ENCODE measurements at regions not wholly inside any gene's neighbourhood (a gene's known extent, or its start where the extent isn't known, plus 50 kb on each side); places are given as distances from the start of the nearest gene placed in this dataset.

GRCh38 chr6:12224251-12224650, 65.9 kb upstream of the EDN1 start:
- no peak overlapping the region for H3K23ac ChIP-seq (ENCODE audit: insufficient read length, low read depth, low read length)
- H3K79me1 ChIP-seq (ENCODE audit: insufficient read depth, low read depth, low read length, poor library complexity, severe bottlenecking), result no peaks in the 10 kb centered on the region
- no peak overlapping the region for H3K4me2 ChIP-seq (ENCODE audit: insufficient read depth, insufficient read length, low read length)
- Mint-ChIP-seq H3K27me3 (ENCODE audit: low read depth) (no peaks in the 10 kb centered on the region), H3K36me3 (ENCODE audit: insufficient read depth in 1 of 3, low read depth in 3 of 3) (no peaks in the 10 kb centered on the region), H3K4me3 (no peak overlapping the region), H3K4me1 (peaks cover 4 to 15% of the 10 kb centered on the region in 2 experiments; a peak in 3 of 4 replicates), H3K27ac (no peak overlapping the region), H3K9me3 (no peaks in the 10 kb centered on the region)
- no peak overlapping the region for H2BK20ac ChIP-seq (ENCODE audit: low read depth, low read length, poor library complexity, severe bottlenecking)
- H4K20me1 ChIP-seq (ENCODE audit: control insufficient read depth, insufficient read depth, insufficient read length), result no peaks in the 10 kb centered on the region
- H3T11ph ChIP-seq (ENCODE audit: low read length), result no peak overlapping the region
- H4K91ac ChIP-seq (ENCODE audit: insufficient read length, low read depth, low read length), result no peak overlapping the region
- H2BK120ac ChIP-seq (ENCODE audit: low read depth, low read length, poor library complexity, severe bottlenecking), result no peak overlapping the region
- H3K27ac ChIP-seq (ENCODE audit: insufficient read length, low read depth, low read length), result no peak overlapping the region
- no CpG with 5 or more reads among the region's 2 CpGs for WGBS (ENCODE audit: extremely low coverage, insufficient read length, low lambda C conversion rate)
- H2BK12ac ChIP-seq (ENCODE audit: insufficient read length, low read depth, low read length), result no peak overlapping the region
- no peaks in the 10 kb centered on the region for H3K79me2 ChIP-seq (ENCODE audit: insufficient read depth, low read length)
- no peak overlapping the region for H4K8ac ChIP-seq (replicated peaks; ENCODE audit: insufficient read length, low read depth, low read length)
- H4K5ac ChIP-seq (ENCODE audit: insufficient read length, low read depth, low read length), result no peak overlapping the region
- H2BK15ac ChIP-seq (ENCODE audit: low read depth, low read length), result no peak overlapping the region
- DNase-seq, result no peak
- no peaks in the 10 kb centered on the region for H3K23me2 ChIP-seq (ENCODE audit: insufficient read length, low read depth, low read length, poor library complexity, severe bottlenecking)
- TF ChIP-seq, protein P1, sequence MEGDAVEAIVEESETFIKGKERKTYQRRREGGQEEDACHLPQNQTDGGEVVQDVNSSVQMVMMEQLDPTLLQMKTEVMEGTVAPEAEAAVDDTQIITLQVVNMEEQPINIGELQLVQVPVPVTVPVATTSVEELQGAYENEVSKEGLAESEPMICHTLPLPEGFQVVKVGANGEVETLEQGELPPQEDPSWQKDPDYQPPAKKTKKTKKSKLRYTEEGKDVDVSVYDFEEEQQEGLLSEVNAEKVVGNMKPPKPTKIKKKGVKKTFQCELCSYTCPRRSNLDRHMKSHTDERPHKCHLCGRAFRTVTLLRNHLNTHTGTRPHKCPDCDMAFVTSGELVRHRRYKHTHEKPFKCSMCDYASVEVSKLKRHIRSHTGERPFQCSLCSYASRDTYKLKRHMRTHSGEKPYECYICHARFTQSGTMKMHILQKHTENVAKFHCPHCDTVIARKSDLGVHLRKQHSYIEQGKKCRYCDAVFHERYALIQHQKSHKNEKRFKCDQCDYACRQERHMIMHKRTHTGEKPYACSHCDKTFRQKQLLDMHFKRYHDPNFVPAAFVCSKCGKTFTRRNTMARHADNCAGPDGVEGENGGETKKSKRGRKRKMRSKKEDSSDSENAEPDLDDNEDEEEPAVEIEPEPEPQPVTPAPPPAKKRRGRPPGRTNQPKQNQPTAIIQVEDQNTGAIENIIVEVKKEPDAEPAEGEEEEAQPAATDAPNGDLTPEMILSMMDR (conservative IDR thresholded peaks at IDR 0.05), result no peak
- H3K4me1 ChIP-seq (ENCODE audit: insufficient read depth, low read length), result no peaks in the 10 kb centered on the region
- no peak overlapping the region for H2BK5ac ChIP-seq (ENCODE audit: insufficient read length, low read length)
- no peak overlapping the region for H3K56ac ChIP-seq (ENCODE audit: insufficient read length, low read depth, low read length)
- H2AFZ ChIP-seq (ENCODE audit: low read length), result no peak overlapping the region
- H3K4ac ChIP-seq (ENCODE audit: low read depth, low read length), result no peak overlapping the region
- no peak overlapping the region for H3K14ac ChIP-seq (ENCODE audit: insufficient read depth, low read length)
- no peak overlapping the region for H3K18ac ChIP-seq (ENCODE audit: insufficient read length, low read depth, low read length)
- H3K9me3 ChIP-seq (ENCODE audit: control insufficient read depth, low read depth, low read length), result no peaks in the 10 kb centered on the region
- H2AK5ac ChIP-seq (ENCODE audit: insufficient read length, low read length), result no peak overlapping the region
- no peak overlapping the region for H3K9ac ChIP-seq (ENCODE audit: extremely low read depth, insufficient read length, low read length)
- no peaks in the 10 kb centered on the region for H3K27me3 ChIP-seq (ENCODE audit: insufficient read depth, low read length)
